GM18861 (cell line): ENCODE measurements at regions not wholly inside any gene's neighbourhood (a gene's known extent, or its start where the extent isn't known, plus 50 kb on each side); places are given as distances from the start of the nearest gene placed in this dataset.

Experiments used
- ATAC-seq: cut with Tn5 transposase; IDR thresholded peaks from one replicate; pipeline ENCODE4 v1.9.1; 2021; ENCODE audit not compliant: unreplicated experiment

- no peak for ATAC-seq
Measured at GRCh38 chr7:35581605-35582210, 113.2 kb downstream of the HERPUD2 start.

DNA sequence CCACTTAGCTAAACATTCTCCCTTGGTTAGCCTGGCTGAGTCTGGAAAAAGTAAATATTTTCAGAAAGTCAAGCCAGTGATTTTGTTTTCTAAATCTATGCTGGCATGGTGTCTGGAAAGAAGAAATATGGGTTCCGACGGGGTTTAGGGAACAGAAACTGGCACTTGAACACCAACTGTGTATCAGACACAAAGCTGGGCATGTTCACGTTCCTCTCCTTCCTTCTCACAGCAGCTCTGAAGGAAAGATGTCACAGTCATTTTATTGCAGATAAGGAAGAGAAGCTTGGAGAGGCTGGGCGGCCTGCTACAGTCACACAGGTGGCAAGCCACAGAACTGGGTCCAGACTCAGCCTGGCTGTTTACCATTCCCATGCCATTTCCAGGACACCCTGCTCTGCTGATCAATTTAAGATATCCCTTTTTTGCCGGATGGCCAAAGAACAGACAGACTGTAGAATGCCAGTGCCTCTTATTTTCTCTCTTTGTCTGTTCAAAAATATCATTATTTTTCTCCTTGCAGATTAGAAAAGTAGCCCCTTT lies 118.8 kb downstream of the HERPUD2 start:
- ATAC-seq = no peak

GRCh38 chr7:35571611-35572240 lies 123.2 kb downstream of the HERPUD2 start:
- ATAC-seq = no peak

GRCh38 chr7:35570937-35571336 lies 124.0 kb downstream of the HERPUD2 start:
- no peak for ATAC-seq

GRCh38 chr7:35565927-35566326 lies 129.0 kb downstream of the HERPUD2 start:
- ATAC-seq = no peak

DNA sequence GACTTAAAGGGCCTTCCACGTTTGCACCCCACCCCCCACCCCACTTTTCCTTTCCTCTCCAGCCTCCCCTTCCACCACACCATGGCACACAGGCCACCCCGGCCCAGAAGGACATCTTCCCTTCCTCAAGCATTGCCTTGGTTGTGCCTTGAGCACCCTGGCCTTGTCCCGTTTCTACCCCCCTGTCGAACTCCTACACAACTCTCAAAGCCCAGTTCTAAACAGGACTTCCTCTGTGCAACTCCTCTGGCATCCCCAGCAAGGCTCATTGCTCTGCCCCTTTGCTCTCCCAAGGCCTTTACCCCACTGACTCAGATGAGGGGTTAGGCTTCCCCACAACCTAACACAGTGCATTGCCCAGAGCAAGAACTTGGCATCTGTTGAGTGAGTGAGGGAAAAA lies 136.1 kb downstream of the HERPUD2 start:
- ATAC-seq = no peak

DNA sequence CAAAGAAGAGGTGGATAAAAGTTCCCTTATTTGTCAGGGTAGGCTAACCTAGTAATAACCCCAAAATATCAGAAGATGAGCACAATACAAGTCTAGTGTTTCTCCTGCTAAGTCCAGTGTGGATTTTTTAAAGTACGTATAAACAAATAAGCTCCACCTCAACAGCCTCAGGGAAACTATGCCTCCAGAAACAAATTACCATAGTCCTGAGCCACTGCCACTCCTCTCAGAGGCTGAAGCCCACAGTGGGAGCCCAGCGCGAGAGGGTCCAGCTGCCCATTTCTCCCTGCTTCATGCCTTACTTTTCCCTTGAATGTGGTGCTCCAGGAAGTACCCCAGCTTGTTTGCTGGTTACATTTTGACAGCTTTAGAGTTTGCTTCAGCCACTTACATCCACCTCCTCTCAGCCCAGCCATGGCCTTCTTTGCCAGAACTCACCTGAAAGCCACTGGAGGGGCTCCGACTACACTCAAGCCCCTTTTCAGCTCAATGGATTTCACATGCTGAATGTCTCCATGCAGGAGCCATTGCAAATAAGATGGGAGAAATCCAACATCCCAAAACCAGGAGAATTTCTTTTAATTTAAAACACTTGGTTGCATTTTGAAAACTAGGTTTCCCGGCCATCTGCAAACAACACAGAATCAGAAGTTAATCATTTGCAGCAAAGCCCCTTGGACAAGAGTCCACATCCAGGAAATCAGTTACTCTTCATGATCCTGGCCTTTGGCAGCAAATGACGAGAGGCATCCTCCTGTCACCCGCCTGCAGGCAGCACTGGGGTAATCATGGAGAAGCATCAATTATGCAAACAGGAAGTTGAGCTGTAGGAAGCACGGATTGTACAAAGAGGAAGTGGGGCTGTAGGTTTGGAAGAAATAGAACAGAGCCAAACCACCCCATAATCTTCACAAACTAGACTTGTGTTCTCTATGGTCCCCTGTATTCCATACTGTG lies 138.1 kb downstream of the HERPUD2 start:
- ATAC-seq = no peak

DNA sequence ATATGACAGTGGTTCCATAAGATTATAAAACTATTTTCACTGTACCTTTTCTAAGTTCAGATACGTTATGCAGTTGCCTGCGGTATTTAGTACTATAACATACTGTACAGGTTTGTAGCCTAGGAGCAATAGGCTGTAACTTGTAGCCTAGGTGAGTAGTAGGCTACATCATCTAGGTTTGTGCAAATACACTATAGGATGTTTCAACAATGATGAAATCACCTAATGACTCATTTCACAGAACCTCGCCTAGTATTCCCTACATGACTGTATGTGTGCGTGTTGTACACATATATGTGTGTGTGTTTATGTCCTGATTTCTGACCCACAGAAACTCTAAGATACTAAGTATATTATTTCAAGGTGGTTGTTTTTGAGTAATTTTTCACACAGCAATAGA lies 139.0 kb downstream of the HERPUD2 start:
- ATAC-seq = no peak

GRCh38 chr7:35555386-35555785 lies 139.5 kb downstream of the HERPUD2 start:
- ATAC-seq = no peak

- no peak for ATAC-seq
Measured at GRCh38 chr7:35553519-35553918, 141.4 kb downstream of the HERPUD2 start.

DNA sequence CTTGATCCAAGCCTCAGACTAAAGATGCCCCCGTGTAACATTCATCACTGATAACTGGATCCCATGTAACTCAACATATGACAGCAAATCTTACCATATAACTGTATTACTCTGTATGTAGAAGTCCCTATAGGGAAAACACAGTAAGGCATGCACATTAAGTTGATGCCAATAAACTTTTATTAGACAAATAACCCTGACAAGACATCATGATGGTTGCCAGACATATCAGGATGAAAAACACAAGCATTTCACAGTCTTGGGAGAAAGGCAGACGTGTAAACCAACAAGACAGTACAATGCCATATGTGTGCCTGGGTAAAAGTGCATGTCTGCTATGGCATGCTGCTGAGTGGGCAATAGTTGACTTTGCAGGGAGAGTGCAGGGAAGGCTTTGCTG lies 142.2 kb downstream of the HERPUD2 start:
- ATAC-seq = no peak

- no peak for ATAC-seq
Measured at GRCh38 chr7:35551321-35552081, 143.4 kb downstream of the HERPUD2 start.

DNA sequence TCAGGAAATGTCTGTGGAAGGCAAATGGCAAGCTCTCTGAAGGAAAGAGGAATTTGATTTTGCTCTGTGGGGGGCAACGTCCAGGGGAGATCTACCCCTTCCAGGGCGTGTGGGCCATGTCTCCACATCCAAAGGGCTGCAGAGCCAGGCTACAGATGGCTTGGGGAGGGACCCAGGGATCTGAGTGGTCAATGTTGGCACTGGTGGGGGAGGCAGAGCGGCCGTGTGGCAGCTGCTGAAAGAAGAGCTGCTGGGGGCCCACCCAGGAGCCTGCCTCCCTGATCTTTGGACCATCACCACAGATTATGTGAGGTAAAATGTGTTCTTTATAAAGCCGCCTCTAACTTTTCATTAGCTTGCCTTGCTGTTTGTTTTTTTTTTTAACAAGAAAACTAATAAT lies 144.1 kb downstream of the HERPUD2 start:
- ATAC-seq = no peak

- ATAC-seq = no peak
Measured at GRCh38 chr7:35549781-35550180, 145.2 kb downstream of the HERPUD2 start.

DNA sequence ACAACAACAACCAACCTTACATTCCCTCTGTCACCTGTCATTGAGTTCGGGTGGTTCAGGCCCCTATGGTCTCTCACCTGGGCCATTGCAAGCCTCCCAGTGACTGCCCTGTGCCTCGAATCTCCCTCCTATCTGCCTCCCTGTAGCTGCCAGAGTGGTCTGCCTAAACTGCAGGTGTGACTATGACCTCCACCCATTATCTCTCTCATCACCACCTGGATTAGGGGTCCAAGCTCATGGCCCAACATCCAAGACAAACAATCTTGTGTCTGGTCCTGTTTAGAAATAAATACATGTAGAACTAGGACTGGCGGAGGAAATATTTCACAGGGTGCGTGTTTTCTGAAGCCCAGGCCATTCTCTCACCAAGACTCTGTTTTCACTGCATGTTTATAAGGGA lies 146.6 kb downstream of the HERPUD2 start:
- no peak for ATAC-seq

GRCh38 chr7:35546691-35547429 lies 148.1 kb downstream of the HERPUD2 start:
- no peak for ATAC-seq

GRCh38 chr7:35545831-35546230 lies 149.1 kb downstream of the HERPUD2 start:
- no peak for ATAC-seq

GRCh38 chr7:35544028-35544742 lies 150.8 kb downstream of the HERPUD2 start:
- ATAC-seq = no peak
